SK-N-MC (cell line): ENCODE measurements at regions not wholly inside any gene's neighbourhood (a gene's known extent, or its start where the extent isn't known, plus 50 kb on each side); places are given as distances from the start of the nearest gene placed in this dataset.

Experiments used
- EZH2 ChIP-seq: fragments of 200-600 bp; sonication (generic); IDR thresholded peaks from one replicate; pipeline ENCODE4 v1.6.1; 2017; ENCODE audit warnings: antibody characterized with exemption
- FOXP2 ChIP-seq: optimal IDR thresholded peaks from 2 replicates; pipeline ENCODE3; 2011; ENCODE audit warnings: mild to moderate bottlenecking, moderate library complexity; ENCODE audit not compliant: insufficient read depth; ENCODE audit errors: extremely low read length, control extremely low read depth
- POLR2AphosphoS5 ChIP-seq: IDR thresholded peaks from 2 replicates; pipeline ENCODE4 v1.6.1; 2012; ENCODE audit warnings: mild to moderate bottlenecking, low read depth, low read length, borderline replicate concordance

- no peak for TF ChIP-seq EZH2
- TF ChIP-seq POLR2AphosphoS5: no peak
- TF ChIP-seq FOXP2: no peak
Observed at GRCh38 chr4:148574502-148574901, 132.3 kb upstream of the NR3C2 start.
